Neural progenitor cell (in vitro differentiated cells): ENCODE measurements at regions not wholly inside any gene's neighbourhood (a gene's known extent, or its start where the extent isn't known, plus 50 kb on each side); places are given as distances from the start of the nearest gene placed in this dataset.

Experiments used
- CTCF ChIP-seq: fragments of 200-600 bp; sonication (generic); IDR thresholded peaks from 2 replicates; pipeline ENCODE4 v1.5.1; 2017; ENCODE audit warnings: antibody characterized with exemption, mild to moderate bottlenecking
- EZH2 ChIP-seq: fragments of 200-600 bp; sonication (generic); IDR thresholded peaks from 2 replicates; pipeline ENCODE4 v1.6.1; 2017; ENCODE audit warnings: antibody characterized with exemption, mild to moderate bottlenecking, moderate library complexity
- EZH2phosphoT487 ChIP-seq: fragments of 200-600 bp; sonication (generic); IDR thresholded peaks from 2 replicates; pipeline ENCODE4 v1.6.1; 2017; ENCODE audit warnings: antibody characterized with exemption

DNA sequence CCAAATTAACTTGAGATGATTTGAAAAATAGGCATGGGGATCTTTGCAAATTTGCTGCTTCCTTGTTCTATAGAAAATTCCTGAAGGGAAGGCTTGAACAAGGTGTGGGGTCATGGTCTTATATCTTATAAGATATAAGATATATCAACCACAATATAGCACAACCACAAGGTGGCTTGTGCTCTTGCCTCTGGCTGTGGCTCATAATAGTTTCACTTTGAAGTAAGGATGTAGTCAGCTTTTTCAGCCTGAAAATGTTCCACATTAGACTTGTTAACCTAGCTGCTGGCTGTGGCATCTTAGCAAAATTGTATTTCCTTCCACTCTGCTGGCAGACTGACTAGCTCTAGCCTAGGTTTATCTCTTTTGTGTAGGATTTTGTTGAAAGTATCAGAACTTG, 169.7 kb downstream of the KLF5 start:
- TF ChIP-seq CTCF (no peak), EZH2 (no peak), EZH2phosphoT487 (no peak)
